Cardiac fibroblast (primary cell): ENCODE measurements at regions not wholly inside any gene's neighbourhood (a gene's known extent, or its start where the extent isn't known, plus 50 kb on each side); places are given as distances from the start of the nearest gene placed in this dataset.

Experiments used
- DNase-seq, 2 donors: peaks; one replicate each; pipeline versions ENCODE4 v3.0.0 to v3.0.0-alpha.2; 2010; ENCODE audit warnings: low read depth in 2 of 2
- H3K4me3 ChIP-seq, 2 donors: replicated peaks in 1 of 2; 1 replicate in 1 of 2; 2 replicates in 1 of 2; pipeline ENCODE4 v1.5.1; 2011; ENCODE audit warnings: low read depth in 2 of 2, low read length in 2 of 2, mild to moderate bottlenecking in 2 of 2, moderate library complexity in 1 of 2
- CTCF ChIP-seq: IDR thresholded peaks from one replicate; pipeline ENCODE4 v1.5.1; 2011; ENCODE audit warnings: low read depth, mild to moderate bottlenecking, low read length, inconsistent platforms

GRCh38 chr9:107872457-107873192 is 383.1 kb upstream of the KLF4 start:
- TF ChIP-seq CTCF: no peak

DNA sequence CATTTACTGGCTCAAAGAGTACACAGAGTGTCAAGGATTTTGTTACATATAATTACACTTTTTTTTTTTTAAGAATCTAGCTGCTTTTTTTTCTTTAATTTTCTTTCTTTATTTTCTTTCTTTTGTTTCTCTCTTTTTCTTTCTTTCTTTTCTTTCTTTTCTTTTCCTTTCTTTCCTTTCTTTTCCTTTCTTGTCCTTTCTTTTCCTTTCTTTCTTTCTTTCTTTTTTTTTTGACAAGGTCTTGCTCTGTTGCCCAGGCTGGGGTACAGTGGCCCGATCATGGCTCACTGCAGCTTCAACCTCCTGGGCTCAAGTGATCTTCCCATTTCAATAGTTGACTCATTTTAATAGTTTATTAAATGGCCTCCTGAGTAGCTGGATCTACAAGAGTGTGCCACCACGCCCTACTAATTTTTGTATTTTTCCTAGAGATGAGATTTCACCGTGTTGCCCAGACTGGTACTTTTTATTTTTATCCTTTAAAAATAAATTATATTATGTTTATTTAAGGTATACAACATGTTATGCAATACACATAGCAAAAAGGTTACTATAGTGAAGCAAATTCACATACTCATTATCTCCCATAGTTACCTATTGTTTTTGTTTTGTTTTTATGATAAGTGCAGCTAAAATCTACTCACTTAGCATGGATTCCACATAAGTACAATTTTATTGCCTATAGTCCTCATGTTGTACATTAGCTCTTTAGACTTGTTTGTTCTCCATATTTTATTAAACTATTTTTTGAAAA is 381.5 kb upstream of the KLF4 start:
- DNase-seq: no peak
- no peak for TF ChIP-seq CTCF
- H3K4me3 ChIP-seq: no peak overlapping the region

More at GRCh38 chr9:107872457-107873192, 383.1 kb upstream of the KLF4 start:
- H3K4me3 ChIP-seq: no peak overlapping the region
- no peak for DNase-seq

- DNase-seq: no peak
- no peak for TF ChIP-seq CTCF
- no peak overlapping the region for H3K4me3 ChIP-seq
These were observed 380.7 kb upstream of the KLF4 start for GRCh38 chr9:107870221-107870620.

- TF ChIP-seq CTCF: no peak
- DNase-seq: no peak
- H3K4me3 ChIP-seq: no peak overlapping the region
These were observed 379.5 kb upstream of the KLF4 start for GRCh38 chr9:107869111-107869510.

DNA sequence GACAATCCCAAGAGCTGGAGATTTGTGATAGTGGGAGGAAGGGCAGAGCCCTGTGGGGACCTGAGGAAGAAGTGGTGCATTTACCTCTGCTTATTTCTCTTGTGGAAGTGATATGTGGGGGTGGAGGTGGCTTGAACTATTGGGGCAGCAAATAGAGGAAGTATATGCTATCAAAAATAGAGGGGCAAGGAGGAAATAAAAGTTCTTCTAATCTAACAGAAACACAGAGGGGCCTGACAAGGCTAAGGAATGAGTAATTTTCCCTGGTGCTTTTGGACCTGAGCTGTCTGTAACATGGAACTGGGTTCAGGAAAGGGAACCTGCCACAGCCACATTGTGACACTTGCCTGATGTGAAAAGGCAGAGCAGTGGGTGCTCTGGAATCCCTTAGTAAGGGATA is 378.6 kb upstream of the KLF4 start:
- no peak overlapping the region for H3K4me3 ChIP-seq
- TF ChIP-seq CTCF: no peak
- DNase-seq: no peak

GRCh38 chr9:107867738-107868137 is 378.2 kb upstream of the KLF4 start:
- no peak overlapping the region for H3K4me3 ChIP-seq
- no peak for DNase-seq
- no peak for TF ChIP-seq CTCF
